NB4 (cell line): ENCODE measurements at regions not wholly inside any gene's neighbourhood (a gene's known extent, or its start where the extent isn't known, plus 50 kb on each side); places are given as distances from the start of the nearest gene placed in this dataset.

ENCODE experiments used
- CTCF ChIP-seq: IDR thresholded peaks from one replicate; pipeline ENCODE4 v1.5.1; 2012; ENCODE audit warnings: low read depth, low read length
- POLR2A ChIP-seq: IDR thresholded peaks from 2 replicates; pipeline ENCODE4 v1.6.1; 2011; ENCODE audit warnings: mild to moderate bottlenecking; ENCODE audit not compliant: insufficient read length; ENCODE audit errors: extremely low read depth
- TF ChIP-seq, protein P1 (sequence below): IDR thresholded peaks from 2 replicates; pipeline ENCODE4 v1.6.1; 2011; ENCODE audit warnings: low read depth, low read length

DNA sequence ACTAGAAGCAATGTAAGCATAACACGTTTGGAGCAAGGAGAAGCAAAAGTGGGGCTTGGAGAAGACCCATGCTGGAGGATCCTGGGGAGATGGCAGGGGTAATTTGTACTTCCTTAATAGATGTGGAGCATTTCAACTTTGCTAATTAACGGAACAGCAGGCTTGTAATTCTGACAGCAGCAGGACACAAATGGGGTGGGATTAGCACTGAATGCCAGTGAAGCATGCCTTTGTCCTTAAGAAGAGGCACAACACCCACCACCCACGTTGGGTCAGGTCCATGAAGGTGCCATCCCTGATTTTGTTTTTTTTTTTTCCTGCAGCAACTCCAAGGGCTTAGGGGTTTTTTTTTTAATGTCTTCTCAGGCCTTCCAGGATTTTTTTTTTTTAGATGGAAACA is 231.9 kb upstream of the ROPN1 start:
- TF ChIP-seq CTCF: no peak
- TF ChIP-seq POLR2A: no peak
- TF ChIP-seq, protein P1, sequence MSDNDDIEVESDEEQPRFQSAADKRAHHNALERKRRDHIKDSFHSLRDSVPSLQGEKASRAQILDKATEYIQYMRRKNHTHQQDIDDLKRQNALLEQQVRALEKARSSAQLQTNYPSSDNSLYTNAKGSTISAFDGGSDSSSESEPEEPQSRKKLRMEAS: no peak
